ENCODE measurements at regions not wholly inside any gene's neighbourhood (a gene's known extent, or its start where the extent isn't known, plus 50 kb on each side); places are given as distances from the start of the nearest gene placed in this dataset.

- TF ChIP-seq CTCF (conservative IDR thresholded peaks at IDR 0.05; ENCODE audit: low read length), result no peak
- TF ChIP-seq EZH2phosphoT487 (IDR thresholded peaks at IDR 0.05; ENCODE audit: borderline replicate concordance, low read depth, low read length), result no peak
These were observed 197.7 kb upstream of the MGAT5 start for GRCh38 chr2:134056173-134056572.
